ENCODE measurements at regions not wholly inside any gene's neighbourhood (a gene's known extent, or its start where the extent isn't known, plus 50 kb on each side); places are given as distances from the start of the nearest gene placed in this dataset.
A peak's percentile ranks its signal among the peaks of the same experiment; 100 is the strongest.
"Not testable (repeated sequence)": the region's sequence is repeated elsewhere in the genome, so short reads cannot be mapped to it uniquely, and the experiment has no call there.

DNA sequence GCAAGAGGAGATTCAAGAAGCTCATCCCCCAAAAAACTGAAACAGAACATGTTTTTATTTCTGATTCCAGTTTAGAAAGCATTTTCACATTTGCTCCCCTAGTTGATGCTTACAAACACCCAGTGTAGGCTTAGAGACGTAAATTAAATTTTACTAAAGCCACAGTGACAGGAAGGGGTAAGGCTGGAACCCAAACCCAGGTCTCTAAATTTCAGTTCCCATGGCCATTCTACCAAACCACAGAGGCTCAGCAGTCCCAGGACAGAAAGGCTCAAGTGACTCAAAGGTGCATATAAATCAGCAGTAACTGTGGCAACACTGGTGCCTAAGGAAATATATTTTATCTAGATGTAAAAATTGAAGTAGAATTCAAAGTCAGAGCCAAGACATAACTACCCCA is 128.7 kb downstream of the CEP120 start:
- DNase-seq (ENCODE audit: low spot score): no peak

DNA sequence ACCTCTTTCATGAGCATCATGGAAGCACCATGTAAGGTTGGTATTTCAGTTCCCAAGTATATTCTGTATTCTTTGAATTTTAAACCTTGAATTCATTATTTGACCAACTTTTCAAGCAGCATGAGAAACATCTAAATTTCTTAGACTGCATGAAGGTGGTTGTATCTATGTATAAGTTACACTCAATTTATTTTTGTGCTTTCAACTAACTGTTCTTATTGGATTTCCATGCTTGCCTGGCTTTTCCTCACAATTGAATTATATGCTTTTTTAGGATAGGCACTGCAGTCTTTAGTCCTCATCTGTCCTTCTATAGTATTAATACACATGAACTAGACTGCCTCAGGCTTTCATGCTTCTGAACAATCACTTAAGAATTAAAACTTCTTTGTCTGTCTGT is 134.0 kb downstream of the CEP120 start:
- no peak for DNase-seq (ENCODE audit: low spot score)

DNA sequence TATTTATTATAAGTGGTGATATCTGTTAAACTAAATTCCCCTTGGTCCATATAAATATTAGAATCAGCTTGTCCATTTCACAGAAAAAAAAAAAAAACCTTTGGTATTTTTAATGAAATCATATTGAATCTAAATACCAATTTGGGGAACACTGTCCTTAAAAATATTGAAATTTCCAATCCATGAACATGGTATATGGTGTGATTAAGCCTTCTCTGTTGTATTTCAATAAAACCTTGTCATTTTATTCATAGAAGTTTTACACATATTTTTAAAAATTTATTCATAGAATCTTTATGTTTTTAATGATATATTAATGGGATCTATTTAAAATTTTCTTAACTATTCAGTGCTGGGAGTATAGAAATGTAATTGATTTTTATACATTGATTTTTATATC is 135.3 kb downstream of the CEP120 start:
- DNase-seq (ENCODE audit: low spot score): no peak

DNA sequence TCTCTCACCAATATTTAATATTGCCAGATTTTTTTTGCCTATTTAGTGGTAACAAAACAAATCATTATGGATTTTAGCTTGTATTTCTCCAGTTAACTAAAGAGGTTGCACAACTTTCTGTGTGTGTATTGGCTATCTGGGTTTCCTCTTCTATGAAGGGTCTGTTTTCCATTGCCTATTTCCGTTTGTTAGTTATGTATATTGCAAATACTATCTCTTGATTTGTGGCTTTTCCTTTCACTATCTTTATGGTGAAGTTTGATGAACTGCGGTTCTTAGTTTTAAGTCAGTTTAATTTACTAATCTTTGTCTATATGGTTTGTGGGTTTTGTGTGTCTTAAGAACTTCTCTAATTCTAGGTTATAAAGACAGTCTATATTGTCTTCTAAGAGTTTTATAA is 136.3 kb downstream of the CEP120 start:
- no peak for DNase-seq (ENCODE audit: low spot score)

DNA sequence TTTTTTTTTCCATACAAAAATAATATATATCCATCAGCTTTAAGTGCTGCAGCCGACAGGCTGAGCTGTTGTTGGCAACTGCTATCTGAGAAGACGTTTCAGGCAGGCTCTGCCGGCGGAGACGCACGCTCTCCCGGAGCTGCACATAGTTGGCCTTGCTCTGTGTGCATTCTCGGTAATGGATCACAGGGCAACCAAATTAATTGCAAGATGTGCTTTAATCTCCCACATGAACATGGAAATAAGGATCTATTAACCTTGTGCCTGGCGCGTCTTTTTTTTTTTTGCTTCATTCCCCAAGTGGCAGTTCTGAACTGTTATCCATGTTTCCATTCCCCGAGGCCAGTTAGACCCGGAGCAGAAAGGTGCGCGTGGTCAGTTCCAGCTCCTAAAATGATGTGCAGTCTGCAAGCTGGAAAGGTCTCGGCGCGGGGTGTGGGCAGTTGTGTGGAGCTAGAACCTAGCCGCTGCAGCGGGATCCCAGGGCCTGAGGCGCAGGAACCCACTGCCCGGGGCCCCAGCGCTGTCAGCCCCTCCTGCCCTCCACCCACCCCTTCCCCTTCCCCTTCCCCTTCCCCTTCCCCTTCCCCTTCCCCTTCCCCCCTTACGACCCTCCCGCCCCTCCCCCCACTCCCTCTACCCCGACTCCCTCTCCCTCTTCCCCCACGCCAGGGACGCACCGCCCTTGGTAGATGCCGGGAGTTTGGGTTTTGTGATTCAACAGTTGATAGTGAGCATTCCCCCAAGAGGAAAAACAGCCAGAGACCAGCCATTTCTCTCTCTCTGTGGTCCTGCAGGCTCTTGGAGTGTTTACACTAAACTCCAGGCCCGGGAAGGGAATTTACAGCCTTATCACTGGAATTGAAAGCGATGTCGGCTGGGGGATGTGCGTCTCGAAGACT is 137.8 kb downstream of the CEP120 start:
- no peak for DNase-seq (ENCODE audit: low spot score)

DNA sequence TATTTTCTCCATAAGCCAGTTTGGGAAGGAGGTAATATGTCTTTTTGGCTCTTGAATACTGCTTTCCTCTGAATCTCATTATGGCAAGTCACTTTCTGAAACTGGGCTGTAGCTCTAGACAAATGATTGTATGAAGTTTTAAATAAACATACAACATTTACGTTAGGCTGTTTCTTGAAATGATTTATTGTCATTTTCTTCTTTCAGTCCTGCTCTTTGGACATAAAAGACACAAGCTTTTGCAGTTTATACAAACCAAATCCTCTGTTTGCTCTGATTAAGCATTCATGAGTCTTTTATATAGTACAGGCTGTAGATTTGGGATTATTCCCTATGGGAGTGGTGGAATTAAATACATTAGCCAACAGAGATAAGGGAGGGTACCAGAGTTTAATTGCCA is 139.7 kb downstream of the CEP120 start:
- no peak for DNase-seq (ENCODE audit: low spot score)

DNA sequence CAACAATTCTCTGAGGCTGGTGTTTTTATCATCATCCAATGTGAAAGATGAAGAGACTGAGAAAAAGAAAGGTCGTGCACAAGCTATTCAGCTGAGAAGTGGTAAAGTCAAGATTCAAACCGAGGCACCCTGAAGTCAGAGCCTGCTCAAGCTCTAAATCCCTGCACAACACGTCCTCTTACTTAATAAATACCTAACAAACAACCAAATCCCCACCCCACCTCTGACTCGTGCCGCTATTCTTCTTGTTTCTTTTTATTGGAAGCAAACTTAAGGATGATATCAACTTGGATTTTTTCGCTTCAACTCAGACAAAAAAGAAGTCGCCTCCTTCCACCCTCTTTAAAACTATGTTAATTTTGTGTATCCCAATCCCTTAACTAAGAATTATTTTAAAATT is 140.2 kb downstream of the CEP120 start:
- peak; percentile 3 for DNase-seq (ENCODE audit: low spot score)

DNA sequence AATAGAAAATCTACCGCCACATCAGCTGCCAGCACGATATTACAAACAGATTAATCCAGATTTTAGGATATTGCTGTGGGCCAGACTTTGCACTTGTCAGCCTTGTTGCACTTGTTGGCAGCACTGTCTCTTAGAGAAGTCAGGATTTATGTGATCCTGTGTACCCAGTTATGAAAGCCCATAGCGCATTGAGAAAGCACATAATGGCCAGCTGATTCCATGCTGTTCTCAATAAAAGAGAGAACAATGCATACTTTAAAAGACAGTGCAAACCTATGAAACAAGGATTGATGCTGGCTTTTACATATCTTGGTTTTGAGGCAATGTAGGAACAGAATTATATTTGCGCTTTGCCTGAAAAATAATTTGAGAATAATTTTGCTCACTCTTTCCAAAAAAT is 140.8 kb downstream of the CEP120 start:
- no peak for DNase-seq (ENCODE audit: low spot score)

DNA sequence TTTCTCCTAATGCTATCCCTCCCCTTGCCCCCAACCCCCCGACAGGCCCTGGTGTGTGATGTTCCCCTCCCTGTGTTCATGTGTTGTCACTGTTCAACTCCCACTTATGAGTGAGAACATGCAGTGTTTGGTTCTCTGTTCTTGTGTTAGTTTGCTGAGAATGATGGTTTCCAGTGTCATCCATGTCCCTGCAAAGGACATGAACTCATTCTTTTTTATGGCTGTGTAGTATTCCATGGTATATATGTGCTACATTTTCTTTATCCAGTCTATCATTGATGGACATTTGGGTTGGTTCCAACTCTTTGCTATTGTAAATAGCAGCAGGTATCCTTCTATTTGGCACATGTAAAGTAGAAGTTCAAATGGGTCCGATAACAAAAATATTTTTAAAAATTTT is 142.3 kb downstream of the CEP120 start:
- DNase-seq (ENCODE audit: low spot score): not testable (repeated sequence)

DNA sequence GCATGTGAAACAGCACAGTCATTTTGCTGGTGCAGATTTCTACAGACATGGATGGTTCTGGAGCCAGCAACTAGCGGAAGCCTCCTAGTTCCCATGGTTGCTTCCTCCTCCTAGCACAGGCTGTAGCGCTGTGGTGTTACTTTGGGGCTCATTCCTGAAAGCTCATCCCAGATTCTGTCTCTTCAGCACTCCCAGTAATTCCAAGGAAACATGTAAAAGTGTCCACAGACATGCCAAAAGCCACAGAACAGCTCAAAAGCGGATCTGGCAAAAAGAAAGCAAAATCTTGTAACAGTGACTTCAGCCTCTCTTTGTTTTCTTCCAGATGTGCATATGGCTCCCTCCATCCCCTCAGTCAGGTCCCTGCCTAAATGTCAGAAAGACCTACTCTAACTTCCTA is 144.1 kb downstream of the CEP120 start:
- DNase-seq (ENCODE audit: low spot score): no peak

DNA sequence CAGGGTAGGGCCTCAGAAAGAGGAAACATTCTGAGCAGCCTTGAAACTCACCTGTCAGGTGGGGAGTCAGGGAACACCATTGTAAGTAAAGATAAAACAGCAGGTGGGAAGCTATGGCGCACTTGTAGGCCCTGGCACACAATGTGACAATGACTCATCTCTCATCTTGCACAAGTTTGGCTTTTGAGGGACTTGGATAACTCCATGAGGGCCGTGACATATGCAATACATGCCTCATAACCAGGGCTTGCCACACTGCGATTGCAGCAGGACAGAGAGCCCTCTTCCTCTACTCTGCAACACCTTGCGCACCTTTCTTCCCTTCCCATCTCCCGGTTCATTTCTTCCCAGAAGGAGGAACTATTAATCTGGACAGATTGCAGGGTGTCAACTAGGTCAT is 144.9 kb downstream of the CEP120 start:
- peak; percentile 5 for DNase-seq (ENCODE audit: low spot score)

DNA sequence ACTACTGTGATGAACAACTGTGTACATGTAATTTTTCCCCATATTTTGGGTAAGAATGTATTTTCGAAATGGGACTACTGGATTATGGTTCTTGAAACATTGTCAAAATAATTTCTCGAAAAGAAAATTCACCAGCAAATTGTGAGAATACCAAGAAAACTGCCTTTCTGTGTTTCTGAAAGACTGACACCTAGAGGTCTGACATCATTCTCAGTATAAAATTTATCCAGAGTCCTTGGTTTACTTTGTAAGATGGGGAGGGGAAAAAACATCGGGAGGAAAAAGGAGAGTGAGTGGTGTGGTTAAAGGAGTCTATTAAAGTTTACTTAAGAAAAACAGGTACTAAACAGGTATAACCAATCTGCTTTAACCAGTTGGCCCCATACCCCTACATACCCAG is 149.2 kb downstream of the CEP120 start:
- no peak for DNase-seq (ENCODE audit: low spot score)

DNA sequence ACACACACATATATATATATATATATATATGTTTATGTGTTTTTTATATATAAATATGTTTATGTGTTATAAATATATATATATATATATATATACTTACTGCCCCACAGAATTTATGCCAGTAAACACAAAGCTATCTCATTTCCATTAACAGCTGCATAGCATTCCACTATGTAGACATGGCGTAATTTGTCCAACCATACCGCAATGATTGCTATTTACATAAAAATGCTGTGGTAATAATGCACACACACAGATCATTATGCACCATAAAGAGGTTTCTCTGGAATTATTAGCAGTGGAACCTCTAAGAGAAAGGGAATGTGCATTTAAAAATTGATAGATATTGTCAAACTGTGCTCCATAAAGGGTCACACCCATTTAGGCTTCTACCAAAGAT is 150.1 kb downstream of the CEP120 start:
- no peak for DNase-seq (ENCODE audit: low spot score)

DNA sequence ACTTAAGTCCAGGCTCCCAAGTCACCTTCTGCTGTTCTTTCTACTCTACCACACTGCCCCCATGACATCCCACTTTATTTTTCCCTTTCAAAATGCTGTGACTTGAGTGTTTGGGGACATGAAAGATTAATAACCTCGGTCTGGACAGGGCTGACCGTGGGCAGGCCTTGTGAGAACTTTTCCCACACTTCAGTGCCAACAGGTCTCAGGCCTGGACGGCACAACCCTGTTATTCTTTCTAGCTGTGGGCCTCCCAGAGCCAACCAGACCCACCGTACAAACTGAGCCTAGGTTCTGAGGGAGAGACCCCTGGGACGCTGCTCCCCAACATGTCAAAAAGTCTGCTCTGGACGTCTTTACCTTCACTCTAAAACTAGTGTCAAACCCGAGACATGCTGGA is 153.4 kb downstream of the CEP120 start:
- no peak for DNase-seq (ENCODE audit: low spot score)

DNA sequence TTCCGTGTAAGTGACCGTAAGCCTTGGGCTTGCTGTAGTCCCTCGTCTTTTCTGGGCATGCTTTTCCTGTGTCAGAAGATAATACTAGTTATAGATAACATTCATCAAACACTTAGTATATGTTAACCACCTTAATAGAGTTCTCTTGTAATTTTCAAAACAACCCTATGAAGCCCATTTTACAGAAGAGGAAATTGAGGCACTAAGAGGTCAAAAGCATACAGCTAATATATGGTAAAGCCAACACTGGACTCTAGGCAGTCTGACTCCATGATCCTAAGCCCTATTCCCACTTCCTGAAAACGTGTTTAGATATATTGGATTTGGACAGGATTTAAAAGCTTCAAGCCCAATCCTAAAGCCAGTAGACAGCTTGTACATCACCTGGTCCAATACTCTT is 153.8 kb downstream of the CEP120 start:
- DNase-seq (ENCODE audit: low spot score): no peak

DNA sequence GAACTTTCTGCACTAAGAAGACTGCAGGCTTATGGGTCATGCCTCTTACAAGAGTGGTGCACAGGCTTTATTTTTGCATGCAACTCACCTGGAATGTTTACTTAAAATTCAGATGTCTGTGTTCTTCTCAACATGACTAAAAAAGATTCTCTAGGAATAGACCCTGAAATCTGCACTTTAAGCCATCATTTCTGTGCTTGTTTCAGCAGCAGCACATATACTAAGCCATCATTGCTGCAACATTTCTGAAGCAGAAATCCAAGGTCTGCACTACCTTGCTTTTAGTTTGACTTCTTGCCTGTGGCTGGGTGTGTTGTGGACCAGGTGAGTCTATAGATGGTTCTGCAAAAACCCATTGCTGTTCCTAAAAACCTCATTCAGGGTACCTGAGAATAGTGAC is 156.8 kb downstream of the CEP120 start:
- no peak for DNase-seq (ENCODE audit: low spot score)

DNA sequence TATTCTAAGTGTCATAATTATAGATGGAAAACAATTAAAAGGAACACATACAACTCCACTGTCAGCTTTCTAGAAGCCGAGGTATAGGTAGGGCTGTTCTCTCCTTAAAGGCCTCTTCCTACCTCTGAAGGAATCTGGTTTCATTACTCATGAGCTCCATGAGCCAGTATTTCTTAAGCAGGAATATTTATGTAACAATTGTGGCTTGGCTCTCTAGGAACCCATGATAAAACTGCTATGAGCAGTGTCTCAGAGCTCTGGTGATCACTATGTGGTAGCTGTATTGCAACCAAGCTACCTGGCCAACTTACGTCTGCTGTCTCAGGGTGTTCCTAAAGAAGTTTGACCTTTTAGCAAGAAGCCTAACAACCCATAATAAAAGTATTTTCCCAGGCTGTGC is 157.7 kb downstream of the CEP120 start:
- no peak for DNase-seq (ENCODE audit: low spot score)

DNA sequence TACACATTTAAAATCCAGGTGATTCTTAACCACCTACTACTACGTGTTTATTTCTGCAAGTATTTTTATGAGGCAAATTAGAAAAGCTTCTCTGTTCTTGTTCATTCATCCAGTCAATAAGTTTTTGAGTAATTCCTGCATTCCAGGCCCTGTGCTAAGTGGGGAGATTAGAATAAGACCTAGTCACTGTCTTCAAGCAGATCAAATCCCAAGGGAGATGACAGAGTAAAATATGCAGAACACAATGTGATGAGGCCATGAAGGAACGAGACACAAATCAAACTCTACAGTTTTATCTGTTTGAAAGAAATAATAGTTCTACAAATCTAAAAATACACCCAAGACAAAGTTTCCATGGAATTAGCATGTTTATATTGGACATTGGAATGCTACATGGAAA is 158.8 kb downstream of the CEP120 start:
- no peak for DNase-seq (ENCODE audit: low spot score)

DNA sequence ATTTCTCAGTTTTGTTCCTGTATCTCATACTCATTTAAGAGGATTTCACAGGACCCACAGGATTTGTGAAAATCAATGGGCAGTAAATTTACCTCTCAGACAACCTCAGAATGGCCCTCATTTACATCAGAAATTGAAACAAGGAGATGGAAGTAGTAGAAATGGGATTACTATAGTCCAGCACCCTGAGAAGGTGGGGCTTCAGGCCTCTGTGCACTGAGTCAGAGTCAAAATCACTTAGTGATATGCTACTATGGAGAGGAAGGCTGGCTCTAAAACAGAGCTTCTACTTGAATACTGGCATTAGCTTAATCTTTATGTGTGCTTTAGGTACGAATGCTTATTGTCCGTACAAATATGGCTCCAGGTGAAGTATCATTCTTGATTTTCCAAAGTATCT is 159.3 kb downstream of the CEP120 start:
- DNase-seq (ENCODE audit: low spot score): no peak

DNA sequence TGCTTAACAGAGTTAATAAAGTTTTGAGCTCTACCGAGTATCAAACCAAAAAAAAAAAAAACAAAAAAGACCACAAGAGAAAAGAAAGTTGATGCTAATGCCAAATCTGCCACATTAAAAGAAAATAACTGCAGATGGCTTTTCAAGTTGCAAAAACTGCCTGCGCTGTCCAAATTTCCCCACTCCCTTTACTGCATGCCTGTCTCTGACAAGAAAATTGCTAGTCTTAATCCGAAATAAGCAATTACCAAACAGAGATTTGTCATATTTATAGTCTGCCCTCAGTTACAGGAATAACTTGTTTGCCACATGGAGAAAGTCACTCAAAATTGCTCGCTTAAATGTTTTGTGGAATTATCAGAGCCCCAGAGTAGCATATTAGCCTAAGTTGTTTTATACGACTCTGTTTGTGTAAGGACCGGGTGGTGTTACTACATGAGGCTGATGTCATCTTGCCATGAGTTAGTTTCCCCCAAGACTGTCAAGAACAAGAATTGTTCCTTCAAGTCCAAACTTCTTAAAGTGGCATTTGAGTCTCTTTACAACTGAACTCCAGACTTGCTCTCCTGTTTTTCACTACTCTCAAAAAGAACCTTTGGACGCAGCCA is 160.9 kb downstream of the CEP120 start:
- no peak for DNase-seq (ENCODE audit: low spot score)

DNA sequence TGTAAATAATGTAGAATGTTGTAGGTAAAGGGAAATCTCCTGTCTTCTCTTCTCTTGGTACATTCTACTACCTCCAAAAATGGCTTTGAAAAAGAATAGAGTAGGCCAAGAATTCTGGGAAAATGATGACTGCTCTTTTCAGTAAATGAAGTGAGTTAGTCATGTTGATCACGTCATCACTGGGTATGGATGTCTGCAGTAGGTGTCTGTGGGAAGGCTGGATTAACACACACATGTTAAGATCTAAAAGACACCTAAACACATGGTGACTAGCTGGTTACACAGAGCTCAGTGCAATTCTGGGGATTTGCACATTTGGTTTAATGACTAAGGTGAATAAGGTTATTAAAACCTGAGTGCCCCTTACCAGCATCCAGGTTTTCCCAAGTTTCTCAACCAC is 161.5 kb downstream of the CEP120 start:
- no peak for DNase-seq (ENCODE audit: low spot score)

DNA sequence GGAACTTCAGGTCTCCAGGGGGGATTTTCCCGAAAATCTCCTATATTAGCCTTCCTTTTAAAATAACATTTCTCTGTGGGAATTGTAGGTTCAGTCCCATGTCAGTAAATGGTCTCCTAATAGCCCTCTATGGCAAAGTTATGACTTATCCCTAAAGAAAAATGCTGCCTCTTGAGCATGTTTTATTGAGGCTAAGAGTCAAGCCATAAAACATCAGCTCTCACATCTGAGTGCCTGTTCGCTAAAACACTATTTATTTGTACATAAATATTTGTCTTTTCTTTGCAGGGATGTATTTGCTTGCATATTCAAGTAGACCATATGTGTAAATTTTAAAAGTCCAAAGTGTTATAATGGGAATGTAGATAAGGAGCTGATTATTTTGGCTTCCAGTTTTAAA is 160.4 kb downstream of the PRDM6 start:
- DNase-seq (ENCODE audit: low spot score): no peak

DNA sequence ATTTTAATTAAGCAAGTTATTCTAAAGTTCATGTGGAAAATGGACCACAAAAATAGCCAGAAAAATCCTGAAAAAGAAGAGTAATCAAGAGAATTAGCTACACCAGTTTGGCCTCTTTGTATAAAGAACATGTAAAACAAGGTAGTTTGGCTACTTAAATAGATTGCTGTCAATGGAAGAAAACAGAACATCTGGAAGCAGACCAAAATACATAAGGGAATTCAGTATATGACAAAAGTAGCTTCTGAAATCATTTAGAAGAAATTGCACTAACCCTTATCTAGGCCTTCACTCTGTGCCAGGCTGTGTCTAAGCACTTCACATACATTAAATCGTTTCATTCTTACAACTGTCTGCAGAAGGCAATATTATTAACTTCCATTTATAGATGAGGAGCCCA is 156.6 kb downstream of the PRDM6 start:
- no peak for DNase-seq (ENCODE audit: low spot score)

DNA sequence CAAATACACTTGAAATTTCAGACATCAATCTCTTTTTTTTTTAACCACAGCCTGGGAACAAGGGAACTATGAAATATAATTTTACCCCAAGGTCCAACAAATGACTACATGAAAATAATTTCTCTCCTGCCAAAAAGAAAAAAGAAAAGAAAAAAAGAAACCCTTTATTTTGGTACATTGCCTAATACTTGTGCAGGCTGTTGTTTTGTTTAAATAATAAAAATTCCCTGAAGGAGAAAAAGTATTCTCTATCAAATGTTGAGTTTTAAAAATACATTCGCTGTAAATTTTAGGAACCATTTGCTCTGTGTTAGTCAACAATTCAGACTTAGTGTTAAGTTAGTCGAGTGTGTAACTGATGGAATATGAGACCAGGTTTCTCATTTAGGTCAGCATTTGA is 155.4 kb downstream of the PRDM6 start:
- DNase-seq (ENCODE audit: low spot score): no peak
